SW480 (cell line): ENCODE measurements at regions not wholly inside any gene's neighbourhood (a gene's known extent, or its start where the extent isn't known, plus 50 kb on each side); places are given as distances from the start of the nearest gene placed in this dataset.

Experiments
- DNase-seq: peaks from one replicate; pipeline ENCODE4 v3.0.0-alpha.2; 2016; ENCODE audit warnings: low spot score

DNA sequence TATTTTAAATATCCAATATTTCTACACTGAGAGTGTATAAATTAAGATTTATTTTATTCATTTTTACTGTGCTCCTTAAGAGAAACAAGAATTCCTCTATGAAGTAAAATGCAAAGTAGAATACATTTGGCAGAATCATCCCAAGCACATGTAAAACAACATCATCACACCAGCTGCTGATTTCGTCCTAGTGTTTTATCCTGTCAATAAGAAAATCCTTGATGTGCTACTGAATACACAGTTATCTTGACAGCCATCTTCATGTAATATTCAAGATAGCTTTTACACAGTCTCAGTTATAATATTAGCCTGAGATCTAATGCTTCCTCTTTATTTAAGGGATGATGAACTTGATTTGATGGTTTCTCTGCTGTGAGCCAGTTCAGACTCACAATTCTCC, 282.4 kb downstream of the MZT1 start:
- no peak for DNase-seq

DNA sequence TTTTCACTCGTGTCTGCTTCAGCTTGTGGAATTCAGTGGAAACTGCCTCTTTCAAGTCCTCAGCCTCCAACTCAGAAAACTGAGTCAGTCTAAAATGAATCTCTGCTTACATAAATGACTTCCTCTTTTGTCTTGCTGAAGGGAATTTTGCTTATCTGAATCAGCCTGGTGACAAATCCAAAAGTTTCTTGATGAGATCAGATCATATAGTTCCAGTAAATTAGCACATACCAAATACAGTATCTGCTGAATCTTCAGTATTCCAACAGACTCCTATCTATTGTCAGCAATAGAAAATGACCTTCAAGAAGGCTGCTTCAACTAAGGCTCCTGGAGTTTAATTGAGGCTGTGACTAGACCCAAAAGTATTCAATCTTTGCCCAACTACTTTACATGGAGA, 290.0 kb downstream of the MZT1 start:
- no peak for DNase-seq

GRCh38 chr13:72435251-72435650, 292.2 kb downstream of the MZT1 start:
- no peak for DNase-seq

- DNase-seq = no peak
These were observed 295.3 kb downstream of the MZT1 start for GRCh38 chr13:72431981-72432682.

GRCh38 chr13:72430923-72431322, 296.5 kb downstream of the MZT1 start:
- DNase-seq = no peak

- DNase-seq = no peak
These were observed 299.5 kb downstream of the MZT1 start for GRCh38 chr13:72427757-72428528.

DNA sequence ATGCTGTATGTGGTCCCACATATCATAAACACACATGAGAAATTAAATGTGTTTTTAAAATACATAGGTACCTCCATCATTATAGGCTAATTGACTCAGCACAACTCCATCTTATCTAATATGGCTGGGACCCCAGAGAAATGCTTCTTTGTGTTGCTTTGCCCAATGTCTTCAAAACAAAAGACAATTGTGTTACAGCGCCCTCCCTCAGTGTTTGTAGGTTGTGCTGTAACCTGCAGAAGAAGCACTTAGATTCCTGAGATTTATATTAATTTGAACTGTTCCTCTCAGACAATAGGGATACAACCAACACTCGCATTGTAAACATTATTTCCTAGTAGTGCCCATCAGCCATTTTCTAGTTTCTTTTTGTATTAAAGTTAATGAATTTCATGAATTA, 303.4 kb downstream of the MZT1 start:
- DNase-seq = no peak

DNA sequence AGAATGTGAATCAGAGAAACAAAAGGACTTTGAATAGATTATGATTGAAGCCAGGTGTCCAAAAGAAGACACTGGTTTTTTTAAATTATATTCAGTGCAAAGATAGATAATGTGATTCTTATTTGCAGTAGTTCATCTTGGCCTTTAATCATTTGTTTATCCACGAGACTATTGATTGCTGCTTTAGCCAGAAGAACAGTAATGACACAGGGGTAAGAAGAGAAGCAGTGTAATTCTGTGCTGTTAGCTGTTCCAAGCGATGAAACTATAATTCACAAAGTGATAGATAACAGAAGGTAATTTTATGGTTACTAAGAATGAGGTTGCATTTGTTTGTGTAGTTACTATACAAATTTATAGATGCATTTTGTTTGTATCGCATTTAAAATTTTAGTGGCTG, 311.6 kb downstream of the MZT1 start:
- DNase-seq = no peak

DNA sequence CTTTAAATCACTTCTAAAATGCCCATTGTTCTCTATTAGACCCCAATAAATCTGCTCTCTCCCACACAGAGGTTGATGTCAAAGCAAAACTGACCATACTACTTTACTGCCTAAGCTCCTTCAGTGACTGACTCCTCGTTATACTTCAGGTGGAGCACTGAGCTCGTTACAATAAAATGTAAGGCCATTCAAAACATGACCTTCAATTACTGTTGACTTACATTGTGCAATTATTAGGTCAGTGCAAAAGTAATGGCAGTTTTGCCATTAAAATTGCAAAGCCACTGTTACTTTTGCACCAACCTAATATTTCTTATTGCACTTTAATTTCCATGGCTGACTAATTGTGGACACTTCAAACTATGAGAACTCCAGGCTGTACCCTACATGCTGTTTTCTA, 314.9 kb downstream of the MZT1 start:
- DNase-seq = no peak

GRCh38 chr13:72405441-72405840, 322.0 kb downstream of the MZT1 start:
- no peak for DNase-seq

- no peak for DNase-seq
These were observed 323.9 kb downstream of the MZT1 start for GRCh38 chr13:72403396-72404010.

DNA sequence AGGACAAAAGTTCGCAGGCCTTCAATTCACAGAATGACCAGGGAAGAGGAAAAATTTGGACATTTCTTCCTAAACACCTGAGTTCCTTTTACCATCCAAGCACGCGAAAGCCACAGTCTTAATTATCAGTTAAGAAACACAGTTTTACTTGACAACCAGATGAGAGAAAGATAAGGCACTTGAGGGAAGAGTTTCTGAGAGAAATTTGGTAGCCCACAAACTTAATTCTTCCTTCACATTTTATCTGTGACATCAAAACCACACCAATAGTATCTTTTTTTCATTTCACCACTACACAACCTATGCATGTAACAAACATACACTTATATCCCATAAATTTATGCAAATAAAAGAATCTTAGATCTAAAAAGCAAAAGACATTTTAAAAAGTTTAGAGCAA, 326.6 kb downstream of the MZT1 start:
- no peak for DNase-seq

DNA sequence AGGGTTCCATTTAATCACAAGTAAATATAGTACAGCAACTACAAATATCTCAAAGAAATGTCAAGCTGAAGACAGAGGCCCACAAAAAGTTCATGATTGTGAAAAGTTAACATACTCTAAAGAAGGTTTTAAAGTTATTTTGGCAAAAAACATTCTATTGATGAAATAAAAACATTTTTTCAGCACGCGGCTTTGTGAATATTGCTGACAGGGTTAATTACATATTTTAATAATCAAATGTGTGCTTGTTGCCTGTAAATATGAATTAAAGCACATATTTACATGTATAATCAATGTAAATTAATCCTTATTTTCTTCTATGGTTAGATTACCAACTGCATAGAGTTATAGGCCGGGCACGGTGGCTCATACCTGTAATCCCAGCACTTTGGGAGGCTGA, 328.1 kb downstream of the MZT1 start:
- DNase-seq = no peak

DNA sequence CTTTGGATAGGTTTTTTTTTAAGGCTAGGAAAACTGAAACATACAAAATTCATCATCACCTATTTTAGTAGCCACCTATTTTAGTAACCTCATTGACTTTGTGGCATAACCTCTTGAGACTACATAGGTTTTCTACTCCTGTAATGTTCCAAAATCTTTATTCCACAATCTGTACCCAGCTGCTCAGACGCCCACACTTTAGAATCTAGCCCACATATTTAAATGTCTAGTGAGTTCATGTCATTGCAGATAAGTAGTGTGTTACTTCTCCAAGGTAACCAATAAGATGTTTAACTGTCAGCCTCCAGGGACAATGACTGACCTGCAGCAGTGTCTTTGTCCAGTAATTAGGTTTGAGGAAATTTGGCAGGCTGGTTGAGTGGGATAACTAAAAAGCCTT, 330.2 kb downstream of the MZT1 start:
- DNase-seq = no peak

DNA sequence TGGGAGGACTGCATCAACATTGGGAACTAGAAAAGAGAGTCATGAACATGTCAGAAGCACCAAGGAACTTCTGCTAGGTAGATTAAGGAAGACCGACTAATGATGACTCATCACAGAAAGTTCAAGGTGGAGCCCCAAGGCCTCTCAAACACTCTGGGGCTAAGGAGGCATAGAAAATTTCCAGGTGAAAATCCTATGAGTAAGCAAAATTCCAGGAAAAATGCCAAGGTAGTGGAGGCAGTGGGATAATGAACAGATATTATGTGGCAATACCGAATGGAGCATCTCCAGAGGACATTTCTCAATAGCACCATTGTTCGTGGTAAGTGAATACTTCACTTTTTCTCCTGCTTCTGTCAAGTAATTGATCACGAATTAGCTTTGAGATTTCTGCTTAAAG, 336.5 kb downstream of the MZT1 start:
- no peak for DNase-seq

DNA sequence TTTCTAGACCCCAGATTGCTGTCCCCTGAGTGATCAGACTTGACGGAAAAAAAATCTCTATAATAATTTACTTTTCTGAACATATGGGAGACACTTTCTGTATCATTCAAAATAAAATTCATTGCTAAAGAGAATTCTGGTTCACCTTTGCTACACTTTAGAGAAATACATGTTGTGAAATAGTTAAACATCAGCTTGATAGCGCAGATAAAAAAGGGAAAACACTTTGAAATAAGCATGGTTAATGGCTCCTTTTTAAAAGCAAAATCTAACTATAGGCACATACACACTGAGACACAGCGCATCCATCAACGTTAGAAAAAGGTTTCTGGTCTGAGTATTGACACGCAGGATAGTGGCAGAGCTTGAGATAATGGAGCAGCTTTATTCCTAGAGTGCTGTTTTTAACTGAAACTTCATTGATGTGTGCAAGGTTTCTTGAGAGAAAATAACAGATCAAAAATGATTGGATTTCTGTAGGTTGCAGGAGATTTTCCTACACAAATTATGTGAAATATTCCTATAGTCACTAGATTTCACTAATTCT, 341.2 kb downstream of the MZT1 start:
- no peak for DNase-seq

DNA sequence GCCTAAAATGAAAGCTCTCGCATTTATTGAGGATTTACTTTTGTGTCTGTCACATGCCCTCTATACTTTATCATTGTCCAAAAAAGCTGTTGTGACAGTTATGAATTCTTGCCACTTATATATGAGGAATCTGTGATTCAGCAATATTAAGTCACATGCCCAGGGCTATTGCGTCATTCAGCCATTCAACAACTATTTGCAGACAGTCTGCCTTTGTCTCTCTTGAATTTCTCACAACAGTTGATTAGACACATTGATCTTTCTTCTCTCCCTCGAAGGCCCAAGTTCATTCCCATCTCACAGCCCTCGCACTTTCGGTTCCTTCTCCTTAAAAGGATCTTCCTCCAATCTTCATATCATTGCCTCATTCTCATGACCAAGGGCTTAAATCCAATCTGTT, 342.6 kb downstream of the MZT1 start:
- DNase-seq = no peak

GRCh38 chr13:72384186-72384823, 343.1 kb downstream of the MZT1 start:
- no peak for DNase-seq

- DNase-seq = no peak
These were observed 343.8 kb downstream of the MZT1 start for GRCh38 chr13:72383646-72384045.

- DNase-seq = no peak
These were observed 347.8 kb downstream of the MZT1 start for GRCh38 chr13:72379581-72379980.

- DNase-seq = no peak
These were observed 359.4 kb downstream of the MZT1 start for GRCh38 chr13:72368031-72368430.

DNA sequence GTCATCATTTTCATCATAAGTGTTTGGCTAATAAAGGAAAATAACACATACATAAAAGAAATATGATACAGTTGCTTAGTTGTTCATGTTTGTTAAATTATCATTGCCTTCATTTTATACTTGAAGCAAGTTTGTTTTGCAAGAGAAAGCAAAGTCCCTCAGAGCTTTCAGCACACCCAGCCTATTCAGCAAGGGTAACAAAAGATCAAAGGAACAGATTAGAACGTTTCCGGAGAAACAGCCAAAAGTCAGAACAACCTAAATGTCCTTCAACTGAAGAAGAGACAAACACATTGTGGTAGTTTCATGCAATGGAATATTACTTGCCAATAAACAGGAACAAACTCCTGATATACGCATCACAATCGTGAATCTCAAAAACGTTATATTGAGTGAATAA, 380.7 kb downstream of the MZT1 start:
- no peak for DNase-seq

GRCh38 chr13:72342364-72342763, 385.1 kb downstream of the MZT1 start:
- DNase-seq = no peak
